ENCODE measurements at regions not wholly inside any gene's neighbourhood (a gene's known extent, or its start where the extent isn't known, plus 50 kb on each side); places are given as distances from the start of the nearest gene placed in this dataset.

- H3K4me1 ChIP-seq (ENCODE audit: low read depth), result no peaks in the 10 kb centered on the region
- DNase-seq (no peak), ATAC-seq (no peak)
- H3K9me3 ChIP-seq, result no peaks in the 10 kb centered on the region
- H3K4me3 ChIP-seq, result no peak overlapping the region
- TF ChIP-seq, protein P1, sequence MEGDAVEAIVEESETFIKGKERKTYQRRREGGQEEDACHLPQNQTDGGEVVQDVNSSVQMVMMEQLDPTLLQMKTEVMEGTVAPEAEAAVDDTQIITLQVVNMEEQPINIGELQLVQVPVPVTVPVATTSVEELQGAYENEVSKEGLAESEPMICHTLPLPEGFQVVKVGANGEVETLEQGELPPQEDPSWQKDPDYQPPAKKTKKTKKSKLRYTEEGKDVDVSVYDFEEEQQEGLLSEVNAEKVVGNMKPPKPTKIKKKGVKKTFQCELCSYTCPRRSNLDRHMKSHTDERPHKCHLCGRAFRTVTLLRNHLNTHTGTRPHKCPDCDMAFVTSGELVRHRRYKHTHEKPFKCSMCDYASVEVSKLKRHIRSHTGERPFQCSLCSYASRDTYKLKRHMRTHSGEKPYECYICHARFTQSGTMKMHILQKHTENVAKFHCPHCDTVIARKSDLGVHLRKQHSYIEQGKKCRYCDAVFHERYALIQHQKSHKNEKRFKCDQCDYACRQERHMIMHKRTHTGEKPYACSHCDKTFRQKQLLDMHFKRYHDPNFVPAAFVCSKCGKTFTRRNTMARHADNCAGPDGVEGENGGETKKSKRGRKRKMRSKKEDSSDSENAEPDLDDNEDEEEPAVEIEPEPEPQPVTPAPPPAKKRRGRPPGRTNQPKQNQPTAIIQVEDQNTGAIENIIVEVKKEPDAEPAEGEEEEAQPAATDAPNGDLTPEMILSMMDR (IDR thresholded peaks at IDR 0.05), result no peak
- intact Hi-C loops (cut with DNase I, micrococcal nuclease), result loop anchor here in 1 of 2 donors (10.0 kb wide), 1 partner anchor 116 kb away; no protein-coding TSS in a partner anchor
- H3K36me3 ChIP-seq (ENCODE audit: low read depth), result no peaks in the 10 kb centered on the region
These were observed 180.1 kb downstream of the MACROH2A1 start for GRCh38 chr5:135218790-135219568.

DNA sequence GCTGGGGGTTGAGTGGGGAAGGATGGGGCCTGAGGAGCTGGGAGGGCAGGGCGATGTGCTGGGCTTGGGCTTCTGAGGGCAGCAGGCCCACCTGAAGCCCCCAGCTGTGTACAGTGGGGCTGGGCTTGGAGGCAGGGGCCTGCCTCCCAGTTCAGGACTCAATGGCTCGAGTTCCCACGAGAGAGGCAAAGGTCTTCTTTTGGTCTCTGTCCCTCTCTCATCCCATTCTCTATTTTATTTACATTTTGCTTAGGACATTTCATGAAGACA is 180.6 kb downstream of the MACROH2A1 start:
- TF ChIP-seq, protein P1 (IDR thresholded peaks at IDR 0.05), result no peak
- H3K36me3 ChIP-seq (ENCODE audit: low read depth), result no peaks in the 10 kb centered on the region
- intact Hi-C loops (cut with DNase I, micrococcal nuclease), result loop anchor here in 1 of 2 donors (10.0 kb wide), 1 partner anchor 116 kb away; no protein-coding TSS in a partner anchor
- no peak for ATAC-seq
- DNase-seq, result no peak
- no peak overlapping the region for H3K4me3 ChIP-seq
- H3K9me3 ChIP-seq, result no peaks in the 10 kb centered on the region
- no peaks in the 10 kb centered on the region for H3K4me1 ChIP-seq (ENCODE audit: low read depth)

DNA sequence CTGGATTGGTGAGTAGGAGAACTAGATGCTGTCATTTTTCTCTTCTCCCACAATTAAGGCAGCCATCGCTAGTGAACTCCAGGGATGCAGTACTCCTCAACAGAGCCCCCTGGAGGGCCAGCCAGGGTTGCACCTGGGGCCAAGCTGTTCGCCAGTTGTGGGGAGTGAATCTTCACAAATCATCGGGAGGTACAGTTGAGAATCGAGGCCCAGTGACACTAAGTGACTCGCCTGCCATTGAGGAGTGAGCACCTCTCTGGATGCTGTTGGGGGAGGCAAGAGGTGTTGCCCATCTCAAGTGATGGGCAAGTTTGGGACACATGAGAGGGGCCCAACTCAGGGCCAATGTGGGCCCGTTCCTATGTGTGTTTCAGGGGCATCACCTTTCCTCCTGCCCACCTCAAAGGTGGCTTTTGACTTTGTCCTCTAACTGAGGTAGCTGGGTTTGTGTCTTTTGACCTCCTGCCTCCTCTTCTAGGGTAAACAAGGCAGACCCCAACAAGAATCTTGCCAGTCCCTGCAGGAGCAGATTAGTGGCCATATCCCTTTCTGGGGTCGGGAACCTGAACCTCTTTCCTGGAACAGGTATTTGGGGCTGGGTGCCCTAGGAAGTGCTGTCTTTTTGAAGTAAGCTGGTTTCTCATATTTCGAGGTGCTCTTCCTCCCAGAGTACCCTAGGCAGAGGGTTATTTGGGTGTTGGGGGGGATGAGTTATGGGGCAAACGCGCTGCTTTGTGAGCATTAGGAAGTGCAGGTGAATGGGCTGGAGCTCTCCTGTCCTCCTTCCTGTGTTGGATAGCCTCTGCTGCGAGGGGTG is 181.2 kb downstream of the MACROH2A1 start:
- no peaks in the 10 kb centered on the region for H3K4me1 ChIP-seq (ENCODE audit: low read depth)

DNA sequence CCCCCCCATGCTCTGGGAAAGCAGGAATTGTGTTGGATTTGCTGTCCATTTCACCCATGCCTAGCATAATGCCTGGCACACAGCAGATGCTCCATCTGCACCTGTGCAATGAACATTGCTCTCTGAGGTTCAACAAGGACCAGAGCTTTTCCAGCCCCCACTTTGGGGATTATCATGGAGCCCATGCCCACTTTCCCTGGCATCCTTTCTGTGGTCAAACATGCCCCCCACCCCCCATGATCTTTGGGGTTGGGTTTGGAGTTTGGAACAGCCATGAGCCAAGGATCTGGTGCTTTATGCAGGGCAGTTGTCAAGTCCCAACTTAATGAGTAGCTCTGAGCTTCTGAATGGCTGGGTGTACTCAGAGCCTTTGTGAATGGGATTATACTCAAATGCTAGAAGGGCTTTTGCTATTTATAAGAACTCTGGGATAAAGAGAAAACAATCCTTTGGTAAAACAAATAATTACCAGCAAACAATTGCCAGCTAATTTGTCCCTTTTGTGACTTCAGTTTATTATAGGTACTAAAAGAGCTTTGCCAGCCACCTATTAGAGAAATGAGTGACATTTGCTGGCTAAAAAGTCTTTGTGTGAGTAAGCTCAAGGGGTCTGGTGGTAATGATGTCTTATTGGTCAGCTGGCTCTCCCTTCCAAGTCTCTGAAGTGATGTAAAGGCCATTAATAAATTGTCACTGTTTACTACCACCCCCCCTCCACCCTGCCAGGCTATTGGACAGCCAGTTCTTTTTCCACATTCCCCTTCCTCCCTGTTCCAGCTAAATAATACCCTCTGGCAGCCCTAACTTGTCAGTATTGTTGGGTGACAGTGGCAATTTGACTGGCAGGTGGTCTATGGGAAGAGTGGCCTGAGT is 182.3 kb downstream of the MACROH2A1 start:
- Histone ChIP-seq H3K36me3 (ENCODE audit: low read depth) (no peaks in the 10 kb centered on the region), H3K4me1 (ENCODE audit: low read depth) (no peaks in the 10 kb centered on the region), H3K4me3 (no peak overlapping the region), H3K9me3 (no peaks in the 10 kb centered on the region)
- ATAC-seq, result no peak
- intact Hi-C loops (cut with DNase I, micrococcal nuclease), result loop anchor here in 1 of 2 donors (10.0 kb wide), 1 partner anchor 118 kb away; no protein-coding TSS in a partner anchor
- TF ChIP-seq, protein P1 (IDR thresholded peaks at IDR 0.05), result no peak
- DNase-seq, result no peak

More for the DNA sequence above, 181.2 kb downstream of the MACROH2A1 start:
- ATAC-seq (no peak), DNase-seq (no peak)
- intact Hi-C loops (cut with DNase I, micrococcal nuclease), result loop anchor here in 1 of 2 donors (10.0 kb wide), 1 partner anchor 117 kb away; no protein-coding TSS in a partner anchor
- Histone ChIP-seq H3K4me3 (no peak overlapping the region), H3K9me3 (no peaks in the 10 kb centered on the region), H3K36me3 (ENCODE audit: low read depth) (no peaks in the 10 kb centered on the region)
- TF ChIP-seq, protein P1 (IDR thresholded peaks at IDR 0.05), result no peak
